ENCODE measurements at regions not wholly inside any gene's neighbourhood (a gene's known extent, or its start where the extent isn't known, plus 50 kb on each side); places are given as distances from the start of the nearest gene placed in this dataset.

DNA sequence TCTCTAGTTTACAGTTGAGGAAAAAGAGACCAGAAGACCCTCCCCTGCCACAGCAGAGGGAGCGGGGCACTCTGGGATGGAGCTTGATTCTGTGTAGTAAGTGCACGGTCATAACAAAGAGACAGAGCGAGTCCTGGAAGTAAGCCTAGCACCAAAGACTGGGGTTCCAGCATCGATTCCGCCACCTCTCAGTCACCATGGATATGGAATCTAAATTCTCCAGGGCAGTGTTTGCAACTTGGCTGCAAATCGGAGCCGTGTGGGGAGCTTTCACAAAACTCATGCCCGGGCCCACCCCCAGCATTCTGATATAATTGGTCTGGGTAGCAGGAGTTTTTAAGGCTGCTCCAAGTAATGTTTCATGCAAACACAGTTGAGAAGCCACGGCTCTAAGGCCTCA lies 129.5 kb upstream of the OPCML start:
- no peak overlapping the region for H3K27ac ChIP-seq (ENCODE audit: low read depth in 2 of 2, low read length in 2 of 2)
- DNase-seq (no peak), FAIRE-seq (no peak)
- no peaks in the 10 kb centered on the region for H3K4me1 ChIP-seq (ENCODE audit: control insufficient read depth in 2 of 3, insufficient read depth in 2 of 3, low read depth in 1 of 3, low read length in 3 of 3)
- H3K27me3 ChIP-seq (ENCODE audit: control insufficient read depth, insufficient read depth, low read length), result no peaks in the 10 kb centered on the region
- TF ChIP-seq, protein P1, sequence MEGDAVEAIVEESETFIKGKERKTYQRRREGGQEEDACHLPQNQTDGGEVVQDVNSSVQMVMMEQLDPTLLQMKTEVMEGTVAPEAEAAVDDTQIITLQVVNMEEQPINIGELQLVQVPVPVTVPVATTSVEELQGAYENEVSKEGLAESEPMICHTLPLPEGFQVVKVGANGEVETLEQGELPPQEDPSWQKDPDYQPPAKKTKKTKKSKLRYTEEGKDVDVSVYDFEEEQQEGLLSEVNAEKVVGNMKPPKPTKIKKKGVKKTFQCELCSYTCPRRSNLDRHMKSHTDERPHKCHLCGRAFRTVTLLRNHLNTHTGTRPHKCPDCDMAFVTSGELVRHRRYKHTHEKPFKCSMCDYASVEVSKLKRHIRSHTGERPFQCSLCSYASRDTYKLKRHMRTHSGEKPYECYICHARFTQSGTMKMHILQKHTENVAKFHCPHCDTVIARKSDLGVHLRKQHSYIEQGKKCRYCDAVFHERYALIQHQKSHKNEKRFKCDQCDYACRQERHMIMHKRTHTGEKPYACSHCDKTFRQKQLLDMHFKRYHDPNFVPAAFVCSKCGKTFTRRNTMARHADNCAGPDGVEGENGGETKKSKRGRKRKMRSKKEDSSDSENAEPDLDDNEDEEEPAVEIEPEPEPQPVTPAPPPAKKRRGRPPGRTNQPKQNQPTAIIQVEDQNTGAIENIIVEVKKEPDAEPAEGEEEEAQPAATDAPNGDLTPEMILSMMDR (IDR thresholded peaks at IDR 0.05; ENCODE audit: borderline replicate concordance, extremely low read depth, insufficient read depth), result no peak
- no peak overlapping the region for H3K9ac ChIP-seq (ENCODE audit: low read length in 3 of 3)
- no peaks in the 10 kb centered on the region for H3K36me3 ChIP-seq (ENCODE audit: control insufficient read depth in 2 of 3, insufficient read depth in 3 of 3, low read length in 3 of 3)
- intact Hi-C loops (cut with DNase I), result no loop called here
- peaks cover 0 to 4% (median 2%) of the 10 kb centered on the region in 3 donors for H3K9me3 ChIP-seq (ENCODE audit: control insufficient read depth in 2 of 3, insufficient read depth in 1 of 3, low read length in 3 of 3)
- no peak overlapping the region for H3K4me3 ChIP-seq (ENCODE audit: low read length in 3 of 3)

DNA sequence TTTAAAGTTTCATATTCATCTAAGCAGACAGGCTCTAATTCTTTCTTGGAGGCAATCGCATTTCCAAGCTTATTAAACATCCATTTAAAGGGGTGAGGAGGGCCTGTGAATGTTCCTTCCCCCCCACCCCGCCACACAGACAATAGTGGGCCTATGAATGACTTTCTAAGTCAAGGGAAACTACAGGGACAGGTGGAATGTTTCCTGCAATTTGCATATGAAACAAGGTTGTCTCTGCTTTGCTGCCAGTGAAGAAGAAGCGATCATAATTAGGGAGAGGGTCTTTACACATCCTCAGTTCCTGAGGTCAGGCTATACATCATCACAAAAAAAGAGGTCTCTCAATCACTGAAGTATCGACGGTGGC lies 127.9 kb upstream of the OPCML start:
- H3K9me3 ChIP-seq (ENCODE audit: control insufficient read depth in 2 of 3, insufficient read depth in 1 of 3, low read length in 3 of 3), result peaks cover 0 to 6% (median 2%) of the 10 kb centered on the region in 3 donors
- intact Hi-C loops (cut with DNase I), result no loop called here
- no peak for DNase-seq
- no peaks in the 10 kb centered on the region for H3K36me3 ChIP-seq (ENCODE audit: control insufficient read depth in 2 of 3, insufficient read depth in 3 of 3, low read length in 3 of 3)
- H3K4me1 ChIP-seq (ENCODE audit: control insufficient read depth in 2 of 3, insufficient read depth in 2 of 3, low read depth in 1 of 3, low read length in 3 of 3), result no peaks in the 10 kb centered on the region
- TF ChIP-seq, protein P1 (IDR thresholded peaks at IDR 0.05; ENCODE audit: borderline replicate concordance, extremely low read depth, insufficient read depth), result no peak
- H3K27me3 ChIP-seq (ENCODE audit: control insufficient read depth, insufficient read depth, low read length), result no peaks in the 10 kb centered on the region
- H3K9ac ChIP-seq (ENCODE audit: low read length in 3 of 3), result no peak overlapping the region
- H3K27ac ChIP-seq (ENCODE audit: low read depth in 2 of 2, low read length in 2 of 2), result no peak overlapping the region
- no peak for FAIRE-seq
- H3K4me3 ChIP-seq (ENCODE audit: low read length in 3 of 3), result no peak overlapping the region

DNA sequence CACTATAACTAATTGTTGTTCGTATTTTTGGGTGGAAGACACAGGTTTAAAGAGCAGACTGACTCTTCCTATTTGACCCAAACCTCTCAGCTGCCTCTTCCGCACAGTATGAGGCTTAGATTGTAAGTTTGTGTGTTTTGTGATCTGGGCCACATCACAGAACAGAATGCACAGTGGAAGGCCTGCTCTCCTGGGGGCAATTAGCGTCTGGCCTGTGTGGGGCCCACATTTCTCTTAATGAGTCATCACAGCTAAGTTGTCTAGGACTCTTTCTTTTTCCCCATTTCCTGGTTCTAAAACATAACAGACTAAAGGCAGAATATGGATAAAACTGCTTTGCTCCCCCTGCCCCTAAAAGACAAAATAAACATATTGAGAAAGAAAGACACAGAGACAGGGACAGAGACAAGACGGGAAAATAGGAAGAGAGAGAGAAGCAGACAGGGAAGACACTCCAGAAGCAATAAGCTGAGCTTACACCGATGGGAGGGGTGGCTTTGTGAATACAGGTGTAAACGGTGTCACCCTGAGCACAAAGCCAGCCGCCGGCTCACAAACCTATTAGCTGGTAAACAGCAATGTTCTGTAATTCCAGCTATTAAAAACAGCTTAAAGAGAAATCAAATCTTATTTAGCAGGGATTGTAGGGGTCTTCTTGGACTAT lies 127.4 kb upstream of the OPCML start:
- Histone ChIP-seq H3K9ac (ENCODE audit: low read length in 3 of 3) (no peak overlapping the region), H3K27ac (ENCODE audit: low read depth in 2 of 2, low read length in 2 of 2) (no peak overlapping the region), H3K36me3 (ENCODE audit: control insufficient read depth in 2 of 3, insufficient read depth in 3 of 3, low read length in 3 of 3) (no peaks in the 10 kb centered on the region), H3K27me3 (ENCODE audit: control insufficient read depth, insufficient read depth, low read length) (no peaks in the 10 kb centered on the region), H3K4me1 (ENCODE audit: control insufficient read depth in 2 of 3, insufficient read depth in 2 of 3, low read depth in 1 of 3, low read length in 3 of 3) (no peaks in the 10 kb centered on the region), H3K4me3 (ENCODE audit: low read length in 3 of 3) (no peak overlapping the region), H3K9me3 (ENCODE audit: control insufficient read depth in 2 of 3, insufficient read depth in 1 of 3, low read length in 3 of 3) (peaks cover 0 to 6% (median 2%) of the 10 kb centered on the region in 3 donors)
- TF ChIP-seq, protein P1 (IDR thresholded peaks at IDR 0.05; ENCODE audit: borderline replicate concordance, extremely low read depth, insufficient read depth), result no peak
- intact Hi-C loops (cut with DNase I), result no loop called here
- FAIRE-seq (no peak), DNase-seq (no peak)

DNA sequence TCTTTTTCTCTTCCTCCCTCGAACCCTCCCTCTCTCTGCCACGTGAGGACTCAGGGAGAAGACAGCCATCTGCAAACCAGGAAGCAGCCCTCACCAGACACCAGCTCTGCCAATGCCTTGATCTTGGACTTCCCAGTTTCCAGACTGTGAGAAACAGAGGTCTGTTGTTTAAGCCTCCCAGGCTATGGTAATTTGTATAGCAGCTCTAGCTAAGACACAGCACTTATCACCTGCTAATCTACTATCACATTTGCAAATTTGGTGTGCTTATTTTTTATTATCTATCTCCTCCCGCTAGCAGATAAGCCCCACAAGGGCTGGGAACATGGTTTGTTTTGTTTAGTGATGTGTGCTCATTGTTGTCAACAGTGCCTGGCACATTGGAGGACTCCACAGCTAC lies 124.8 kb upstream of the OPCML start:
- H3K4me3 ChIP-seq (ENCODE audit: low read length in 3 of 3), result no peak overlapping the region
- no peak for DNase-seq
- H3K27ac ChIP-seq (ENCODE audit: low read depth in 2 of 2, low read length in 2 of 2), result no peak overlapping the region
- FAIRE-seq, result no peak
- H3K4me1 ChIP-seq (ENCODE audit: control insufficient read depth in 2 of 3, insufficient read depth in 2 of 3, low read depth in 1 of 3, low read length in 3 of 3), result no peaks in the 10 kb centered on the region
- peaks cover 0 to 6% (median 2%) of the 10 kb centered on the region in 3 donors for H3K9me3 ChIP-seq (ENCODE audit: control insufficient read depth in 2 of 3, insufficient read depth in 1 of 3, low read length in 3 of 3)
- intact Hi-C loops (cut with DNase I), result no loop called here
- TF ChIP-seq, protein P1 (IDR thresholded peaks at IDR 0.05; ENCODE audit: borderline replicate concordance, extremely low read depth, insufficient read depth), result no peak
- H3K9ac ChIP-seq (ENCODE audit: low read length in 3 of 3), result no peak overlapping the region
- no peaks in the 10 kb centered on the region for H3K27me3 ChIP-seq (ENCODE audit: control insufficient read depth, insufficient read depth, low read length)
- H3K36me3 ChIP-seq (ENCODE audit: control insufficient read depth in 2 of 3, insufficient read depth in 3 of 3, low read length in 3 of 3), result no peaks in the 10 kb centered on the region
